DOHH2 (cell line): ENCODE measurements at regions not wholly inside any gene's neighbourhood (a gene's known extent, or its start where the extent isn't known, plus 50 kb on each side); places are given as distances from the start of the nearest gene placed in this dataset.

Experiments
- H3F3A ChIP-seq: fragments of 200-600 bp; sonication (generic), shearing (Covaris generic); 2 replicates; pipeline ENCODE4 v1.6.0; 2016; ENCODE audit warnings: antibody characterized with exemption, mild to moderate bottlenecking; ENCODE audit not compliant: control insufficient read depth, insufficient read depth
- H3K27ac ChIP-seq: fragments of 200-600 bp; sonication (generic); 2 replicates; pipeline ENCODE4 v1.5.1; 2014; ENCODE audit warnings: low read depth, mild to moderate bottlenecking, low read length, moderate library complexity
- H3K27me3 ChIP-seq: fragments of 200-600 bp; sonication (generic); 2 replicates; pipeline ENCODE4 v1.6.1; 2014; ENCODE audit warnings: mild to moderate bottlenecking, low read length, mixed read lengths; ENCODE audit not compliant: control insufficient read depth
- H3K36me3 ChIP-seq: fragments of 200-600 bp; sonication (generic); 2 replicates; pipeline ENCODE4 v1.6.1; 2014; ENCODE audit warnings: mild to moderate bottlenecking, low read length, moderate library complexity, mixed read lengths; ENCODE audit not compliant: control insufficient read depth
- H3K4me1 ChIP-seq: fragments of 200-600 bp; sonication (generic); 2 replicates; pipeline ENCODE4 v1.6.1; 2014; ENCODE audit warnings: mild to moderate bottlenecking, low read length, mixed read lengths; ENCODE audit not compliant: control insufficient read depth
- H3K4me2 ChIP-seq: fragments of 200-600 bp; sonication (generic); 2 replicates; pipeline ENCODE4 v1.6.0; 2014; ENCODE audit warnings: mild to moderate bottlenecking, low read length, moderate library complexity
- H3K4me3 ChIP-seq: fragments of 200-600 bp; sonication (generic); 2 replicates; pipeline ENCODE4 v1.5.1; 2014; ENCODE audit warnings: mild to moderate bottlenecking, low read length, mixed read lengths
- H3K79me2 ChIP-seq: fragments of 200-600 bp; sonication (generic); 2 replicates; pipeline ENCODE4 v1.6.1; 2014; ENCODE audit warnings: mild to moderate bottlenecking, low read length, mixed read lengths; ENCODE audit not compliant: control insufficient read depth
- H3K9me2 ChIP-seq: fragments of 200-600 bp; sonication (generic); replicated peaks from 2 replicates; pipeline ENCODE4 v1.6.1; 2014; ENCODE audit warnings: mild to moderate bottlenecking, low read length, mixed read lengths; ENCODE audit not compliant: control insufficient read depth
- H3K9me3 ChIP-seq: fragments of 200-600 bp; sonication (generic); 2 replicates; pipeline ENCODE4 v1.6.1; 2014; ENCODE audit warnings: antibody characterized with exemption, low read length, mixed read lengths; ENCODE audit not compliant: control insufficient read depth, insufficient read depth
- H4K20me1 ChIP-seq: fragments of 200-600 bp; sonication (generic); 2 replicates; pipeline ENCODE4 v1.6.0; 2014; ENCODE audit warnings: low read depth, mild to moderate bottlenecking, antibody characterized with exemption, low read length, moderate library complexity; ENCODE audit not compliant: control insufficient read depth, insufficient read depth
- CTCF ChIP-seq: fragments of 200-600 bp; sonication (generic); IDR thresholded peaks from one replicate; pipeline ENCODE4 v1.5.1; 2014; ENCODE audit warnings: antibody characterized with exemption, mild to moderate bottlenecking, low read depth, low read length; ENCODE audit not compliant: poor library complexity, severe bottlenecking
- EZH2phosphoT487 ChIP-seq: fragments of 200-600 bp; sonication (generic); IDR thresholded peaks from 2 replicates; pipeline ENCODE4 v1.6.1; 2017; ENCODE audit warnings: borderline replicate concordance, mild to moderate bottlenecking, antibody characterized with exemption, low read length, moderate library complexity, mixed read lengths

GRCh38 chr7:24457219-24457558, 116.1 kb upstream of the PALS2 start:
- H4K20me1 ChIP-seq = no peaks in the 10 kb centered on the region
- no peaks in the 10 kb centered on the region for H3K4me1 ChIP-seq
- no peaks in the 10 kb centered on the region for H3K9me3 ChIP-seq
- H3K79me2 ChIP-seq = no peaks in the 10 kb centered on the region
- no peak overlapping the region for H3K27ac ChIP-seq
- H3F3A ChIP-seq = no peaks in the 10 kb centered on the region
- peaks cover 15% of the 10 kb centered on the region for H3K27me3 ChIP-seq
- H3K36me3 ChIP-seq = no peaks in the 10 kb centered on the region
- TF ChIP-seq CTCF (no peak), EZH2phosphoT487 (no peak)
- H3K4me3 ChIP-seq = no peak overlapping the region
- no peaks in the 10 kb centered on the region; the same call in 1 of the 2 replicates for H3K9me2 ChIP-seq
- H3K4me2 ChIP-seq = no peak overlapping the region

GRCh38 chr7:24462117-24462516, 111.1 kb upstream of the PALS2 start:
- Histone ChIP-seq H3K4me3 (no peak overlapping the region), H3K9me2 (no peaks in the 10 kb centered on the region), H3K27ac (no peak overlapping the region), H4K20me1 (no peaks in the 10 kb centered on the region), H3K79me2 (no peaks in the 10 kb centered on the region), H3F3A (no peaks in the 10 kb centered on the region), H3K27me3 (peaks cover 14% of the 10 kb centered on the region), H3K4me1 (no peaks in the 10 kb centered on the region), H3K36me3 (no peaks in the 10 kb centered on the region), H3K4me2 (no peak overlapping the region), H3K9me3 (no peaks in the 10 kb centered on the region)
- TF ChIP-seq CTCF (no peak), EZH2phosphoT487 (no peak)

DNA sequence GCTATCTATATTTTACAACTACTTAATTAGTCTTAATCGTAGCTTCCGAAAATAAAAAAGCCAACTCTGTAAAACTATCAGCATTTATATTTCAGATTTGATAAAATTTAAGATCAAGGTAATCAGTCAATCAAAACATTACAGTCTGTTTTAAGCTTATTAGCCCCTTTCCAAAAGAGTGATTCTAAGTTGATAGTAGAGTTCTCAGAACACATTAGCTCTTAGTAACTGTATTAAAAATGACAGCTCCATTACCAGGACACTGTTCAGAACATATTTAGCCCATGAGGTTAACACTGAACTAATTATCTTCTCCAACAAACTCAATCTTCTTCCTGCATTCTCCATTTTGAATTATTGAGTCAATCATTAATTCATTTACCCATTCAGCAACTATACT, 110.3 kb upstream of the PALS2 start:
- no peak overlapping the region for H3K4me2 ChIP-seq

More for the DNA sequence above, 110.3 kb upstream of the PALS2 start:
- Histone ChIP-seq H3K9me2 (no peaks in the 10 kb centered on the region), H3K27ac (no peak overlapping the region), H4K20me1 (no peaks in the 10 kb centered on the region), H3K79me2 (no peaks in the 10 kb centered on the region), H3F3A (no peaks in the 10 kb centered on the region), H3K4me1 (no peaks in the 10 kb centered on the region), H3K4me3 (no peak overlapping the region), H3K36me3 (no peaks in the 10 kb centered on the region), H3K27me3 (peaks cover 14% of the 10 kb centered on the region), H3K9me3 (no peaks in the 10 kb centered on the region)
- TF ChIP-seq EZH2phosphoT487 (no peak), CTCF (no peak)
